ENCODE measurements at regions not wholly inside any gene's neighbourhood (a gene's known extent, or its start where the extent isn't known, plus 50 kb on each side); places are given as distances from the start of the nearest gene placed in this dataset.

DNA sequence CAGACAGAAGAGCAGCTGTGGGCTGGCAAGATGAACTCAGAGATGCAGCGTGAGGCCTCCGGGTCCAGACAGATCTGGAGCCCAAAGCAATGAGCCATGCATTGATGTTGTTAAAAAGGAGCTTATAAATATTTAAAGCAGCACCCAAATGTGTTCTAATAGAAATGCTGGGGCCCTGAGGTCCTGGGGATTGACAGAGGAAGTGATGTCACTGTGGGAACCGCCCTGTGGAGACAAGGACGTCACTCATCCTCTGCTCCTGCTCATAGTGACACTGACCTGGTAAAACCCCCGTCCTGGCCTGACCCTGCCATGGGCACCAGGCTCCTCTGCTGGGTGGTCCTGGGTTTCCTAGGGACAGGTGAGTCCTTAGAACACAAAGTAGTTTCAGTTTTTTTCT, 197.0 kb upstream of the PRSS58 start:
- no peaks in the 10 kb centered on the region for H3K9me3 Mint-ChIP-seq (ENCODE audit: unreplicated experiment)
- TF ChIP-seq, protein P1, sequence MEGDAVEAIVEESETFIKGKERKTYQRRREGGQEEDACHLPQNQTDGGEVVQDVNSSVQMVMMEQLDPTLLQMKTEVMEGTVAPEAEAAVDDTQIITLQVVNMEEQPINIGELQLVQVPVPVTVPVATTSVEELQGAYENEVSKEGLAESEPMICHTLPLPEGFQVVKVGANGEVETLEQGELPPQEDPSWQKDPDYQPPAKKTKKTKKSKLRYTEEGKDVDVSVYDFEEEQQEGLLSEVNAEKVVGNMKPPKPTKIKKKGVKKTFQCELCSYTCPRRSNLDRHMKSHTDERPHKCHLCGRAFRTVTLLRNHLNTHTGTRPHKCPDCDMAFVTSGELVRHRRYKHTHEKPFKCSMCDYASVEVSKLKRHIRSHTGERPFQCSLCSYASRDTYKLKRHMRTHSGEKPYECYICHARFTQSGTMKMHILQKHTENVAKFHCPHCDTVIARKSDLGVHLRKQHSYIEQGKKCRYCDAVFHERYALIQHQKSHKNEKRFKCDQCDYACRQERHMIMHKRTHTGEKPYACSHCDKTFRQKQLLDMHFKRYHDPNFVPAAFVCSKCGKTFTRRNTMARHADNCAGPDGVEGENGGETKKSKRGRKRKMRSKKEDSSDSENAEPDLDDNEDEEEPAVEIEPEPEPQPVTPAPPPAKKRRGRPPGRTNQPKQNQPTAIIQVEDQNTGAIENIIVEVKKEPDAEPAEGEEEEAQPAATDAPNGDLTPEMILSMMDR (IDR thresholded peaks at IDR 0.05; ENCODE audit: unreplicated experiment), result no peak
- no peak overlapping the region for H3K4me3 Mint-ChIP-seq (ENCODE audit: unreplicated experiment)
- H3K27me3 Mint-ChIP-seq (ENCODE audit: unreplicated experiment), result no peaks in the 10 kb centered on the region
- H3K27ac Mint-ChIP-seq (ENCODE audit: unreplicated experiment), result no peak overlapping the region
- DNase-seq (ENCODE audit: low spot score), result no peak
- H3K4me1 Mint-ChIP-seq (ENCODE audit: unreplicated experiment), result peaks cover 10% of the 10 kb centered on the region
- H3K36me3 Mint-ChIP-seq (ENCODE audit: low read depth, unreplicated experiment), result no peaks in the 10 kb centered on the region

DNA sequence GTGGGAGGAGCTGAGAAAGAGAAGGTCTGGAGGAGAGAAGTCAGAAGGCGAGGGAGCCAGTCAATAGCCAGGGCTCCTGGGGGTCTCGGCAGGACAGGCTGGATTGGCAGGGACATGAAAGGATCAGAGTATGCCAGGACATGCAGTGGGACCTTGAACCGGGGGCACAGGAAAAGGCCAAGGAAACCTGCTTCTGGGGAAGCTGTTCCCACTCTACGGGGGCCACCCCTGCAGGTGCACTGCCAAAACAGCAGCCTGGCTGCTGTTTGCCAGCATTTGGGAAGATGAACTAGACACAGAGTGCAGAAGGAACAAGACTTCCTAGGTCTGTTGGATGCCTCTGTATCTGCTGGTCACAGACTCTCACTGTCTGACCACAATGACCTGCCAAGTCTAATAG, 194.9 kb upstream of the PRSS58 start:
- no peak overlapping the region for H3K4me3 Mint-ChIP-seq (ENCODE audit: unreplicated experiment)

DNA sequence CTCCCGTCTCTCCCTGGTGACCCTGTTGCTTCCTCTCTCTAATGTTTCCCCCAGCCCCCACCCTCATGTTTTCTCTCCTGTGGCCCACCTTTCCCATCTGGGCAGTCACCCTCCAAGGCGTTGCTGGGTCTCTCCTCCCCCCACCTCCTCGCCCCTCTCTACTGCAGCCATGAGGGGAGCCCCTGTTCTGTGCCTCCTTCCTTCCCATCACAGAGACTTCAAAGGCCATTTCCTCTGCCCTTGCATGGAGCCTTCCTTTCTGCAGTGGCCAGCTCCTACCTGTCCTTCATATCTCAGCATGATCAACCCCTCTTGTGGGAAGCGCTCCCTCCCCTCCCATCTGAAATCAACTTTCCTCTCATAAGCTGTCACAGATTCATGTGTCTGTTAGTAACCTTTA, 194.0 kb upstream of the PRSS58 start:
- no peaks in the 10 kb centered on the region for H3K9me3 Mint-ChIP-seq (ENCODE audit: unreplicated experiment)
- DNase-seq (ENCODE audit: low spot score), result no peak
- H3K4me3 Mint-ChIP-seq (ENCODE audit: unreplicated experiment), result no peak overlapping the region
- TF ChIP-seq, protein P1 (IDR thresholded peaks at IDR 0.05; ENCODE audit: unreplicated experiment), result no peak
- no peaks in the 10 kb centered on the region for H3K36me3 Mint-ChIP-seq (ENCODE audit: low read depth, unreplicated experiment)
- H3K27me3 Mint-ChIP-seq (ENCODE audit: unreplicated experiment), result no peaks in the 10 kb centered on the region
- H3K27ac Mint-ChIP-seq (ENCODE audit: unreplicated experiment), result no peak overlapping the region
- peaks cover 10% of the 10 kb centered on the region for H3K4me1 Mint-ChIP-seq (ENCODE audit: unreplicated experiment)

More for the DNA sequence above, 194.9 kb upstream of the PRSS58 start:
- H3K36me3 Mint-ChIP-seq (ENCODE audit: low read depth, unreplicated experiment), result no peaks in the 10 kb centered on the region
- no peak overlapping the region for H3K27ac Mint-ChIP-seq (ENCODE audit: unreplicated experiment)
- TF ChIP-seq, protein P1 (IDR thresholded peaks at IDR 0.05; ENCODE audit: unreplicated experiment), result no peak
- H3K4me1 Mint-ChIP-seq (ENCODE audit: unreplicated experiment), result peaks cover 10% of the 10 kb centered on the region
- no peak for DNase-seq (ENCODE audit: low spot score)
- no peaks in the 10 kb centered on the region for H3K9me3 Mint-ChIP-seq (ENCODE audit: unreplicated experiment)
- no peaks in the 10 kb centered on the region for H3K27me3 Mint-ChIP-seq (ENCODE audit: unreplicated experiment)

DNA sequence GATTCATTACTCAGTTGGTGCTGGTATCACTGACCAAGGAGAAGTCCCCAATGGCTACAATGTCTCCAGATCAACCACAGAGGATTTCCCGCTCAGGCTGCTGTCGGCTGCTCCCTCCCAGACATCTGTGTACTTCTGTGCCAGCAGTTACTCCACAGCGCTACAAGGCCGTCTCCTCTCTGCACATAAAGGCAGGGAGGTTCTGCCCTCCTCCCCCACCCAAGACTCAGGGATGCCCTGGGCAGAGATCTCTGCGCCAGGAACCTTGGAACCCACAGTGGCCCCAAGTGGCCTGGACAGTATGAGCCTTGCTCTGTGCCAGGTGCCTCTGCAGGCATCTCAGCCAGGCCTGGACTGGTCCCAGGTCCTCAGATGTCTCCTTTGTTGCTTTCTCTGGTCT, 193.4 kb upstream of the PRSS58 start:
- TF ChIP-seq, protein P1 (IDR thresholded peaks at IDR 0.05; ENCODE audit: unreplicated experiment), result no peak
- Mint-ChIP-seq H3K9me3 (ENCODE audit: unreplicated experiment) (no peaks in the 10 kb centered on the region), H3K27me3 (ENCODE audit: unreplicated experiment) (no peaks in the 10 kb centered on the region), H3K4me1 (ENCODE audit: unreplicated experiment) (peaks cover 10% of the 10 kb centered on the region), H3K36me3 (ENCODE audit: low read depth, unreplicated experiment) (no peaks in the 10 kb centered on the region), H3K27ac (ENCODE audit: unreplicated experiment) (no peak overlapping the region), H3K4me3 (ENCODE audit: unreplicated experiment) (no peak overlapping the region)
- no peak for DNase-seq (ENCODE audit: low spot score)

DNA sequence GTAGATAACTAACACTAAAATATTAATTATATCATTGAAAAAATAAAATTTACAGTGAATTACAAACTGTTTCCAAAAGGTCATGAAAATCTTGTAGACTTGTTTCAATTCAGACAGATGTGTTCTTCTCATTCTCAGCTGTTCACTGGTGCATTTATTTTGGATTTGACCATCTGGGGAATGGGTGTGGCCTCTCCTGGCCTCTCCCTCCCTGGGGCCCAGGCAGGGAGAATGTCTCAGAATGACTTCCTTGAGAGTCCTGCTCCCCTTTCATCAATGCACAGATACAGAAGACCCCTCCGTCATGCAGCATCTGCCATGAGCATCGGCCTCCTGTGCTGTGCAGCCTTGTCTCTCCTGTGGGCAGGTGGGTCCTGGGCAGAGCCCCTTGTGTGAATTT, 192.8 kb upstream of the PRSS58 start:
- TF ChIP-seq, protein P1 (IDR thresholded peaks at IDR 0.05; ENCODE audit: unreplicated experiment), result no peak
- DNase-seq (ENCODE audit: low spot score), result no peak
- H3K4me1 Mint-ChIP-seq (ENCODE audit: unreplicated experiment), result peaks cover 10% of the 10 kb centered on the region
- no peaks in the 10 kb centered on the region for H3K27me3 Mint-ChIP-seq (ENCODE audit: unreplicated experiment)
- no peak overlapping the region for H3K27ac Mint-ChIP-seq (ENCODE audit: unreplicated experiment)
- no peak overlapping the region for H3K4me3 Mint-ChIP-seq (ENCODE audit: unreplicated experiment)
- H3K9me3 Mint-ChIP-seq (ENCODE audit: unreplicated experiment), result no peaks in the 10 kb centered on the region
- no peaks in the 10 kb centered on the region for H3K36me3 Mint-ChIP-seq (ENCODE audit: low read depth, unreplicated experiment)

All from endothelial cell (in vitro differentiated cells).